ENCODE measurements at regions not wholly inside any gene's neighbourhood (a gene's known extent, or its start where the extent isn't known, plus 50 kb on each side); places are given as distances from the start of the nearest gene placed in this dataset.

- Histone ChIP-seq H3K36me3 (ENCODE audit: insufficient read depth, low read length) (no peaks in the 10 kb centered on the region), H2AFZ (ENCODE audit: low read depth, low read length) (no peak overlapping the region), H3K9me3 (ENCODE audit: insufficient read depth, low read depth, low read length) (no peaks in the 10 kb centered on the region), H3K27ac (ENCODE audit: low read depth, low read length) (no peak overlapping the region), H3K9ac (ENCODE audit: low read length) (no peak overlapping the region), H3K79me2 (ENCODE audit: insufficient read depth, low read length) (no peaks in the 10 kb centered on the region), H3K4me1 (ENCODE audit: insufficient read depth, low read length) (no peaks in the 10 kb centered on the region), H3K27me3 (ENCODE audit: insufficient read depth, low read length) (no peaks in the 10 kb centered on the region), H4K20me1 (ENCODE audit: insufficient read depth, low read length) (no peaks in the 10 kb centered on the region), H3K4me2 (ENCODE audit: low read length) (no peak overlapping the region), H3K4me3 (ENCODE audit: insufficient read depth, low read depth, low read length) (no peak overlapping the region)
- TF ChIP-seq CTCF (IDR thresholded peaks at IDR 0.05; ENCODE audit: insufficient read depth, low read depth, low read length): no peak
- TF ChIP-seq EZH2 (IDR thresholded peaks at IDR 0.05; ENCODE audit: insufficient read depth, low read length): no peak
- Mint-ChIP-seq H3K9me3 (ENCODE audit: unreplicated experiment) (peaks cover 11% of the 10 kb centered on the region), H3K27me3 (ENCODE audit: low read depth, unreplicated experiment) (no peaks in the 10 kb centered on the region), H3K27ac (ENCODE audit: unreplicated experiment) (no peak overlapping the region), H3K4me1 (ENCODE audit: low read depth, unreplicated experiment) (no peaks in the 10 kb centered on the region), H3K36me3 (ENCODE audit: low read depth, unreplicated experiment) (no peaks in the 10 kb centered on the region), H3K4me3 (ENCODE audit: unreplicated experiment) (no peak overlapping the region)
- DNase-seq (ENCODE audit: low read depth) (no peak), FAIRE-seq (no peak)
Measured at GRCh38 chr5:111887706-111888105, 130.7 kb upstream of the NREP start.

- Histone ChIP-seq H3K27me3 (ENCODE audit: insufficient read depth, low read length) (no peaks in the 10 kb centered on the region), H3K36me3 (ENCODE audit: insufficient read depth, low read length) (no peaks in the 10 kb centered on the region), H2AFZ (ENCODE audit: low read depth, low read length) (no peak overlapping the region), H3K9me3 (ENCODE audit: insufficient read depth, low read depth, low read length) (no peaks in the 10 kb centered on the region), H3K4me2 (ENCODE audit: low read length) (no peak overlapping the region), H3K4me1 (ENCODE audit: insufficient read depth, low read length) (no peaks in the 10 kb centered on the region), H3K79me2 (ENCODE audit: insufficient read depth, low read length) (no peaks in the 10 kb centered on the region), H4K20me1 (ENCODE audit: insufficient read depth, low read length) (no peaks in the 10 kb centered on the region), H3K27ac (ENCODE audit: low read depth, low read length) (no peak overlapping the region), H3K4me3 (ENCODE audit: insufficient read depth, low read depth, low read length) (no peak overlapping the region), H3K9ac (ENCODE audit: low read length) (no peak overlapping the region)
- no peak for DNase-seq (ENCODE audit: low read depth)
- H3K36me3 Mint-ChIP-seq (ENCODE audit: low read depth, unreplicated experiment): no peaks in the 10 kb centered on the region
- TF ChIP-seq CTCF (IDR thresholded peaks at IDR 0.05; ENCODE audit: insufficient read depth, low read depth, low read length) (no peak), EZH2 (IDR thresholded peaks at IDR 0.05; ENCODE audit: insufficient read depth, low read length) (no peak)
- H3K9me3 Mint-ChIP-seq (ENCODE audit: unreplicated experiment): peaks cover 3% of the 10 kb centered on the region
- H3K27ac Mint-ChIP-seq (ENCODE audit: unreplicated experiment): no peak overlapping the region
- H3K4me3 Mint-ChIP-seq (ENCODE audit: unreplicated experiment): no peak overlapping the region
- FAIRE-seq: no peak
- no peaks in the 10 kb centered on the region for H3K27me3 Mint-ChIP-seq (ENCODE audit: low read depth, unreplicated experiment)
- H3K4me1 Mint-ChIP-seq (ENCODE audit: low read depth, unreplicated experiment): no peaks in the 10 kb centered on the region
Measured at GRCh38 chr5:111869681-111870080, 112.7 kb upstream of the NREP start.

GRCh38 chr5:111865356-111865755 lies 108.4 kb upstream of the NREP start:
- no peak overlapping the region for H3K9ac ChIP-seq (ENCODE audit: low read length)
- no peaks in the 10 kb centered on the region for H3K27me3 ChIP-seq (ENCODE audit: insufficient read depth, low read length)
- H3K9me3 ChIP-seq (ENCODE audit: insufficient read depth, low read depth, low read length): no peaks in the 10 kb centered on the region
- no peak overlapping the region for H3K4me2 ChIP-seq (ENCODE audit: low read length)
- no peak overlapping the region for H3K27ac Mint-ChIP-seq (ENCODE audit: unreplicated experiment)
- DNase-seq (ENCODE audit: low read depth) (no peak), FAIRE-seq (no peak)
- H3K27me3 Mint-ChIP-seq (ENCODE audit: low read depth, unreplicated experiment): no peaks in the 10 kb centered on the region
- no peaks in the 10 kb centered on the region for H3K4me1 ChIP-seq (ENCODE audit: insufficient read depth, low read length)
- TF ChIP-seq EZH2 (IDR thresholded peaks at IDR 0.05; ENCODE audit: insufficient read depth, low read length): no peak
- no peak for TF ChIP-seq CTCF (IDR thresholded peaks at IDR 0.05; ENCODE audit: insufficient read depth, low read depth, low read length)
- H2AFZ ChIP-seq (ENCODE audit: low read depth, low read length): no peak overlapping the region
- peaks cover 3% of the 10 kb centered on the region for H3K9me3 Mint-ChIP-seq (ENCODE audit: unreplicated experiment)
- no peaks in the 10 kb centered on the region for H4K20me1 ChIP-seq (ENCODE audit: insufficient read depth, low read length)
- no peaks in the 10 kb centered on the region for H3K79me2 ChIP-seq (ENCODE audit: insufficient read depth, low read length)
- H3K4me3 Mint-ChIP-seq (ENCODE audit: unreplicated experiment): no peak overlapping the region
- no peak overlapping the region for H3K27ac ChIP-seq (ENCODE audit: low read depth, low read length)
- no peak overlapping the region for H3K4me3 ChIP-seq (ENCODE audit: insufficient read depth, low read depth, low read length)
- no peaks in the 10 kb centered on the region for H3K4me1 Mint-ChIP-seq (ENCODE audit: low read depth, unreplicated experiment)
- no peaks in the 10 kb centered on the region for H3K36me3 ChIP-seq (ENCODE audit: insufficient read depth, low read length)
- H3K36me3 Mint-ChIP-seq (ENCODE audit: low read depth, unreplicated experiment): no peaks in the 10 kb centered on the region

Measured in astrocyte (in vitro differentiated cells and primary cell).